Mononuclear cell (primary cell): ENCODE measurements at regions not wholly inside any gene's neighbourhood (a gene's known extent, or its start where the extent isn't known, plus 50 kb on each side); places are given as distances from the start of the nearest gene placed in this dataset.
"Not testable (repeated sequence)": the region's sequence is repeated elsewhere in the genome, so short reads cannot be mapped to it uniquely, and the experiment has no call there.

Experiments
- H3K27me3 ChIP-seq: 2 replicates; pipeline ENCODE4 v1.6.0; 2011; ENCODE audit warnings: low read length, control low read depth; ENCODE audit not compliant: insufficient read depth
- H3K4me1 ChIP-seq: 2 replicates; pipeline ENCODE4 v1.5.1; 2011; ENCODE audit warnings: mild to moderate bottlenecking, low read length, control low read depth; ENCODE audit not compliant: insufficient read depth
- H3K4me3 ChIP-seq: 2 replicates; pipeline ENCODE4 v1.5.1; 2011; ENCODE audit warnings: mild to moderate bottlenecking, low read length, moderate library complexity
- H3K9me3 ChIP-seq: 2 replicates; pipeline ENCODE4 v1.5.1; 2011; ENCODE audit warnings: low read depth, mild to moderate bottlenecking, control low read depth, low read length

GRCh38 chr5:67732921-67733320 lies 482.6 kb upstream of the PIK3R1 start:
- H3K27me3 ChIP-seq, result no peaks in the 10 kb centered on the region
- no peak overlapping the region for H3K4me3 ChIP-seq
- H3K4me1 ChIP-seq, result no peaks in the 10 kb centered on the region
- H3K9me3 ChIP-seq, result peaks cover 5% of the 10 kb centered on the region

- Histone ChIP-seq H3K4me3 (no peak overlapping the region), H3K9me3 (peaks cover 5% of the 10 kb centered on the region), H3K4me1 (no peaks in the 10 kb centered on the region), H3K27me3 (no peaks in the 10 kb centered on the region)
These were observed 483.1 kb upstream of the PIK3R1 start for GRCh38 chr5:67732471-67732870.

GRCh38 chr5:67731886-67732285 lies 483.7 kb upstream of the PIK3R1 start:
- Histone ChIP-seq H3K4me1 (no peaks in the 10 kb centered on the region), H3K4me3 (no peak overlapping the region), H3K27me3 (no peaks in the 10 kb centered on the region)

GRCh38 chr5:67730917-67731474 lies 484.6 kb upstream of the PIK3R1 start:
- no peaks in the 10 kb centered on the region for H3K4me1 ChIP-seq
- no peaks in the 10 kb centered on the region for H3K27me3 ChIP-seq
- peaks cover 5% of the 10 kb centered on the region for H3K9me3 ChIP-seq
- no peak overlapping the region for H3K4me3 ChIP-seq

More at GRCh38 chr5:67731886-67732285, 483.7 kb upstream of the PIK3R1 start:
- peaks cover 5% of the 10 kb centered on the region for H3K9me3 ChIP-seq

GRCh38 chr5:67728326-67728890 lies 487.1 kb upstream of the PIK3R1 start:
- Histone ChIP-seq H3K9me3 (no peaks in the 10 kb centered on the region), H3K4me1 (no peaks in the 10 kb centered on the region), H3K27me3 (no peaks in the 10 kb centered on the region), H3K4me3 (no peak overlapping the region)

GRCh38 chr5:67725604-67726003 lies 490.0 kb upstream of the PIK3R1 start:
- no peaks in the 10 kb centered on the region for H3K9me3 ChIP-seq

GRCh38 chr5:67724412-67725135 lies 491.0 kb upstream of the PIK3R1 start:
- Histone ChIP-seq H3K9me3 (no peaks in the 10 kb centered on the region), H3K4me3 (no peak overlapping the region), H3K27me3 (no peaks in the 10 kb centered on the region), H3K4me1 (no peaks in the 10 kb centered on the region)

More at GRCh38 chr5:67725604-67726003, 490.0 kb upstream of the PIK3R1 start:
- H3K27me3 ChIP-seq, result no peaks in the 10 kb centered on the region
- H3K4me3 ChIP-seq, result no peak overlapping the region
- no peaks in the 10 kb centered on the region for H3K4me1 ChIP-seq

- no peak overlapping the region for H3K4me3 ChIP-seq
- H3K27me3 ChIP-seq, result no peaks in the 10 kb centered on the region
- H3K9me3 ChIP-seq, result no peaks in the 10 kb centered on the region
- H3K4me1 ChIP-seq, result no peaks in the 10 kb centered on the region
These were observed 491.7 kb upstream of the PIK3R1 start for GRCh38 chr5:67723873-67724272.

GRCh38 chr5:67722582-67722981 lies 493.0 kb upstream of the PIK3R1 start:
- not testable (repeated sequence) for H3K4me3 ChIP-seq, H3K4me1 ChIP-seq

GRCh38 chr5:67720162-67720772 lies 495.3 kb upstream of the PIK3R1 start:
- Histone ChIP-seq H3K4me1 (no peaks in the 10 kb centered on the region), H3K9me3 (no peaks in the 10 kb centered on the region), H3K27me3 (no peaks in the 10 kb centered on the region), H3K4me3 (no peak overlapping the region)

More at GRCh38 chr5:67722582-67722981, 493.0 kb upstream of the PIK3R1 start:
- not testable (repeated sequence) for H3K27me3 ChIP-seq, H3K9me3 ChIP-seq

- H3K27me3 ChIP-seq, result no peaks in the 10 kb centered on the region
- H3K4me3 ChIP-seq, result no peak overlapping the region
- no peaks in the 10 kb centered on the region for H3K9me3 ChIP-seq
- no peaks in the 10 kb centered on the region for H3K4me1 ChIP-seq
These were observed 505.4 kb upstream of the CD180 start for GRCh38 chr5:67702008-67702407.

- Histone ChIP-seq H3K27me3 (no peaks in the 10 kb centered on the region), H3K4me3 (no peak overlapping the region), H3K4me1 (no peaks in the 10 kb centered on the region), H3K9me3 (no peaks in the 10 kb centered on the region)
These were observed 503.0 kb upstream of the CD180 start for GRCh38 chr5:67699560-67699959.

GRCh38 chr5:67696446-67696845 lies 499.8 kb upstream of the CD180 start:
- no peak overlapping the region for H3K4me3 ChIP-seq
- H3K27me3 ChIP-seq, result no peaks in the 10 kb centered on the region
- H3K4me1 ChIP-seq, result no peaks in the 10 kb centered on the region
- H3K9me3 ChIP-seq, result no peaks in the 10 kb centered on the region

- H3K27me3 ChIP-seq, result no peaks in the 10 kb centered on the region
- H3K4me3 ChIP-seq, result no peak overlapping the region
- H3K9me3 ChIP-seq, result no peaks in the 10 kb centered on the region
- H3K4me1 ChIP-seq, result no peaks in the 10 kb centered on the region
These were observed 498.8 kb upstream of the CD180 start for GRCh38 chr5:67695369-67695768.

GRCh38 chr5:67694810-67695191 lies 498.2 kb upstream of the CD180 start:
- Histone ChIP-seq H3K27me3 (no peaks in the 10 kb centered on the region), H3K4me1 (no peaks in the 10 kb centered on the region), H3K4me3 (no peak overlapping the region), H3K9me3 (no peaks in the 10 kb centered on the region)
